ENCODE measurements at regions not wholly inside any gene's neighbourhood (a gene's known extent, or its start where the extent isn't known, plus 50 kb on each side); places are given as distances from the start of the nearest gene placed in this dataset.
"Not testable (repeated sequence)": the region's sequence is repeated elsewhere in the genome, so short reads cannot be mapped to it uniquely, and the experiment has no call there.

DNA sequence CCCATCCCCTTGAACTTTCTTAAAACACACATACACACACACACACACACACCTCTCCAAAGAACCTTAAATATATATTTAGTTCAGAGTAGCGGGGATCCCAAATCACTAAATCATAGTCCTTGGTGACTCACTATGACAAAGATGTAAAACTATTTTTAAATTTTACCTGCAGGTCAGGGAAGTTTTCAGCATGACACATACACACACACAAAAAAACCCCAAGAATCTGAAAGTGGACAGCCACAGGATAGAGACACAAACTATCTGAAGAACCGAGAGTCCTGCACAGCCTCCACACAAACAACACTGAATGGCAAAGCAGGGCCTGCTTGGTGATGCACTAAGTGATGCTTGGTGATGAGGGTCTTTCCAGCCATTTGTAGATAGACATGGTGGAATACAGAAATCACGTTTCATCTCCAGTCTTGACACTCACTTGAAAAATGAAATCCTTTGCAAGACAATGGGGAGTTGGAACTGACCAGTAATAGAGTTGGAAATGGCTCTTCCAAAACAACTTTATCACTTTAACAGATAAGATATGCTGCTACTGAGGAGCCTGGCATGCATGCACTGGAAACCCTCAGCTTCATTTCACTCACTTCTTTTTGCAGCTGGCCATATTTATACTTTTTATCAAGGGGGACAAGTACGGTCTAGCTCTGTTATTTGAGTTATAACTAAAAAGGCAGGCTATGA lies 307.3 kb downstream of the RAPGEF2 start:
- DNase-seq (ENCODE audit: low read depth): no peak

GRCh38 chr4:159410891-159411290 lies 308.0 kb downstream of the RAPGEF2 start:
- DNase-seq (ENCODE audit: low read depth): no peak

- no peak for DNase-seq (ENCODE audit: low read depth)
These were observed 310.5 kb downstream of the RAPGEF2 start for GRCh38 chr4:159413306-159413943.

DNA sequence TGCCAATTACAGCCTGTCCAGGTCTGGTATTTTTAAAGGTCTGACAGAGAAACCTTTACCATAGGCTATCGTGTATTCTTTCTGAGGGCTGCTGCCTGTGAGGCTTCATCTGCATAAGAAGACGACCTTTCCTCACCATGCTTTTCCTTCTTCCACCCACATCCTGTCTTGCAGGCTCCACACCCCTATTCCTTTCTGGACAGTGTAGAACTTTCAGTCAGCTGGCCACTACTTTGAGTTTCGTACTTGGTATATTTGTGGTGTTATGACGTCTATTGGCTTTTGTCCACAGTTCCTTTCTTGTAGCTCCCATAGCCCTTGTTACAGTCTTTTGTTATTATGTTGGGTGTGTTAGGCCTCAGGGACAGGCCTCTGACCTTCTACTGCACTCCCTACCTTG lies 311.4 kb downstream of the RAPGEF2 start:
- no peak for DNase-seq (ENCODE audit: low read depth)

- no peak for DNase-seq (ENCODE audit: low read depth)
These were observed 313.2 kb downstream of the RAPGEF2 start for GRCh38 chr4:159416073-159416472.

- no peak for DNase-seq (ENCODE audit: low read depth)
These were observed 314.1 kb downstream of the RAPGEF2 start for GRCh38 chr4:159416996-159417395.

- no peak for DNase-seq (ENCODE audit: low read depth)
These were observed 317.5 kb downstream of the RAPGEF2 start for GRCh38 chr4:159420162-159421057.

DNA sequence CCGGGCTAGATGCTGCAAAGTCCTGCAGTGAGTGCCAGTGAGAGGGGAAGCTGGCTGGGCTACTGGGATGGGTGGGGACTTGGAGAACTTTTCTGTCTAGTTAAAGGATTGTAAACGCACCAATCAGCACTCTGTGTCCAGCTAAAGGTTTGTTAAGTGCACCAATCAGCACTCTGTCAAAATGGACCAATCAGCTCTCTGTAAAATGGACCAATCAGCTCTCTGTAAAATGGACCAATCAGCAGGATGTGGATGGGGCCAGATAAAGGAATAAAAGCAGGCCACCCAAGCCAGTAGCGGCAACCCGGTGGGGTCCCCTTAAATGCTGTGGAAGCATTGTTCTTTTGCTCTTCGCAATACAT lies 318.2 kb downstream of the RAPGEF2 start:
- not testable (repeated sequence) for DNase-seq (ENCODE audit: low read depth)

GRCh38 chr4:159422019-159422418 lies 319.1 kb downstream of the RAPGEF2 start:
- no peak for DNase-seq (ENCODE audit: low read depth)

GRCh38 chr4:159422626-159423025 lies 319.7 kb downstream of the RAPGEF2 start:
- no peak for DNase-seq (ENCODE audit: low read depth)

DNA sequence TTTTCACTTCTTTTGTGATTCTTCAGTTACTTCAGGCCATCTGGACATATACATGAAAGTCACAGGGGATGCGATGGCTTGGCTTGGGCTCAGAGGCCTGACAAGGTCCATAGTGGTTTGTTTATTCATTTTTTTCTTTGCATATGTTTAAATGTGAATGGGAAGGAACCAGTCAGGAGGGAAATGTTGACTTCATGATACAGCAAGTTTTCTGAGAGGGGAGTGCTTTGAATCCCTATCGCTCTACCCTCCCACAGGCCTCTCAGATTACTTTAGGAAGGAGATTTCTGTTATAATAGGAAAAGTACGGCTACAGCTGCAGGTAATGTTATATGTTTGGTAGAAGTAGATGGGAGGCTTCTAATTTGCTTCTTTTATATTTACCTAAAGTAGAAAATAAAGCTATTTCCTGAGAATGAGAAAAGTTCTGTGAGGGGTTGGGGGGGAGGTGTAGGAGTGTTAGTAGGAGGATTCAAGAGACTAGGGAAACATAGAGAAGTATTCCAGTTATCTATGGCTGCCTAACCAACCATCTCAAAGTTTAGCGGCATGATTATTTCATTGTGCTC lies 322.9 kb downstream of the RAPGEF2 start:
- DNase-seq (ENCODE audit: low read depth): no peak

DNA sequence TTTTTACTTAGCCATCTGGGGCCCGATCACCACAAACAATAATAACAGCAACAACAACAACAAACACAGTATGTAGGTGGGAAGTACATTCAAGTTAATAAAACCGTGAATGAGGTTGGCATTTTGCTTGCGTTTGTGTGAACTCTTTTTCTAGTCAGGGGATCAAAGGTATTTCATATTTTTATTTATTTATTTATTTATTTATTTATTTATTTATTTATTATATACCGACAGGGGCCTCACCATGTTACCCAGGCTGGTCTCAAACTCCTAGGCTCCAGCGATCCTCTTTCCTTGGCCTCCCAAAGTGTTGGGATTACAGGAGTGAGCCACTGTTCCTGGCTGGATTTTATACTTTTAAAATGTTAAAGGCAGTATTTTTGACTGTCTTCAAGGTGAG lies 325.4 kb downstream of the RAPGEF2 start:
- DNase-seq (ENCODE audit: low read depth): no peak

DNA sequence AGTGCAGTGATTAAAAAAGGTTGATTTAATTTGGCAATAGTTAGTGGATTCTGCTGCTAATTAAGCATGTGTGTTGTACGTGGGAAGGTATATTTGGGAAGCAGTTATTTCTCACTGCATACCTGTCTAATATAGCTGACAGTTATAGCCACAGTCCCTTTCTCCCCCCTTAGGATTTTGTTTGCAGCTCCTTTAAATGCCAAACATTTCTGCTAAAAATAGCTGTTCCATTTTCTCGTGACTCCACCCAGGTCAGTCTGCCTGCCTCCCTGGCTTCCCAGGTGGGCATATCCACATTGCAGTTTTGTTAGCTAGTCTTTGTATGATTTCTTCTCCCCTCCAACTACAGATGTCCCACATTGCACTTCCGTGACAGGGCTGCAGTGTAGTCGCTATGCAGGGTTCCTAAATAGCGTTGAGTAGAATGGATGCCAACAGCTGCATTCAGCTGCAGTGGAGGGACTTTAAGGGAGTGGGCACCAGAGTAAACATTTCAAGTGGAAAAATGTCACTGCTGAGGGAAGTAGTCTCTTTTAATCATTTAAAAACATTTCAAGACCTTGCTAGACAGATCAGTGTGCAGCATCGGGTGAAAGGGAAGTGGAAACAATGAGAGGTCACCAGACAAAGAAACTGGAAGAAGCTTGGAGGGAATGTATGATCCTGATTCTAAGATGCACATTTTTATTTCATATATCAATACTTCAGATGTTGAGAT lies 326.3 kb downstream of the RAPGEF2 start:
- no peak for DNase-seq (ENCODE audit: low read depth)

- DNase-seq (ENCODE audit: low read depth): no peak
These were observed 326.8 kb downstream of the RAPGEF2 start for GRCh38 chr4:159429693-159430035.

- DNase-seq (ENCODE audit: low read depth): no peak
These were observed 328.0 kb downstream of the RAPGEF2 start for GRCh38 chr4:159430896-159431295.

DNA sequence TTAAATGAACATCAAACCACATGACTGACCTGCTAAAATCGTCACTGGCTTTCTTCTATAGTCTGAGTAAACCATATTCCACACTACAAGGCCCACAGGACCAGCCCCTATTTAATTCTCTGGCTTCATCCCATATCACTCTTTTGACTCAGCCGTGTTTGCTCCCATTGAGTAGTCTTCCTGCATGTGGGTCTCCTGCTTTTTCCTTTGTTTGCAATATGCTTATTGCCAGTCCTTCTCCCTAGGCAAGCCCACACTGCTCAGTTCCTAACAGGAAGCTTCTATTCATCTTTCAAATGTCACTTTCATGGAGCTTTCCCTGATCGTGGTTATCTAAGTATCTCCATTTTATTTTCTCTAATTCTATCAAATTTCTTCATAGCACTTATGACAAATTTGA lies 329.6 kb downstream of the RAPGEF2 start:
- no peak for DNase-seq (ENCODE audit: low read depth)

DNA sequence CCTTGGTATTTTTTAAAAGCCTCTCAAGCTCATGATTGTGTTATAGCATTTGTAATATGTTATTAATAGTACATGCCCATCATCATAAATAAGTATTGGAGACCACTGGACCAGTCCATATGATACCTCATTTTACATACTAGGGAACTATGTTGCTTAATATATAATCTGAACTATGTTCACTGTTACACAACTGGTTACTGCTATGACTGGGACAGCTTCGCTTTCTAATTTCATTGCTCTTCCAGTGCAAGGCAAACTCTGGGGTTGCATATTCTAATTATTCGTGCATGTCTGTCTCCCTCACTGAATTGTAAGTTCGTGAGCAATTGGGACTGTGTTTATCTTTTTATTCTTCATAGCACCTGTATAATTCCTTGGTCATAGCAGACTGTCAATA lies 330.5 kb downstream of the RAPGEF2 start:
- no peak for DNase-seq (ENCODE audit: low read depth)

- DNase-seq (ENCODE audit: low read depth): no peak
These were observed 331.4 kb downstream of the RAPGEF2 start for GRCh38 chr4:159434114-159434870.

- no peak for DNase-seq (ENCODE audit: low read depth)
These were observed 332.0 kb downstream of the RAPGEF2 start for GRCh38 chr4:159434871-159435241.

DNA sequence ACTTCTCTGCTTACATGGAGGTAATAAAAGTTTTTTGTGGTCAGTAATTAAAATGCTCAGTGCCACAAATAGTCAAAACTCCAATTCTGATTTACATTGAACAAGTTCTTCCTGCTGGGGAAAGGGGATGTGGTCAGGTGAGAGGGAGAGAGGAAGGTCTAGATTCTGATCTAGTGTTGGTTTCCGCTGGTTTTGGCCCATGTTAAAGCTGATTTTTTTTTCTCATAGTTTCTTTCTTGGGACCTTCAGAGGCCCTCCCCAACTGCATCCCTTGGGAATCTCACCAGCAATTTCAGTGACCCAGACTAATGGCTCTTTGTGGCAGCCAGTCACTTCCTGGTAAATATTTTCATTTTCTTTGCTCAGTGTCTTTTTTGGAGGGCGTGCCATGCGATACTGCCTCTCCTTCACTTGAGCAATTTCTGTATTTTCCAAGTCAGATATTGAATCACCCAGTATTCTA lies 332.7 kb downstream of the RAPGEF2 start:
- no peak for DNase-seq (ENCODE audit: low read depth)

DNA sequence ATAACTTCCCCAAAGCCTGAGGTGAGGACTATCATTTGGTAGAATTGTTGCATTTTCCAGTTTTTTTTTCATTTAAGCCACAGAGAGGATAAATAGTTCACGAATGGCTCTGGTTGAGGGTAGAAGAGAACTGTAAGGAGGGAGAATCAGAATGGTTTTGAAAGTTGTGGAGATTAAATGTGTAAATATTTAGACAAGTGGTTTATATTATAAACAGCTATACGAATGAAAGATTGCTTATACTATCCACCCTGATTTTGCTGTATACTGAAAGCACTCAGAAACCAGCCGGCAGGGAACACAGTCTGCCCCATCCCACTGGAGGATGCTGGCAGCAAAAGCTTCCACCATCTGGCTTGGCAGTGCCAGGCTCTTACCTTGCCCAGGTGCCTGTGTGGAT lies 341.1 kb downstream of the RAPGEF2 start:
- no peak for DNase-seq (ENCODE audit: low read depth)
